ENCODE measurements at regions not wholly inside any gene's neighbourhood (a gene's known extent, or its start where the extent isn't known, plus 50 kb on each side); places are given as distances from the start of the nearest gene placed in this dataset.
A peak's percentile ranks its signal among the peaks of the same experiment; 100 is the strongest.

DNA sequence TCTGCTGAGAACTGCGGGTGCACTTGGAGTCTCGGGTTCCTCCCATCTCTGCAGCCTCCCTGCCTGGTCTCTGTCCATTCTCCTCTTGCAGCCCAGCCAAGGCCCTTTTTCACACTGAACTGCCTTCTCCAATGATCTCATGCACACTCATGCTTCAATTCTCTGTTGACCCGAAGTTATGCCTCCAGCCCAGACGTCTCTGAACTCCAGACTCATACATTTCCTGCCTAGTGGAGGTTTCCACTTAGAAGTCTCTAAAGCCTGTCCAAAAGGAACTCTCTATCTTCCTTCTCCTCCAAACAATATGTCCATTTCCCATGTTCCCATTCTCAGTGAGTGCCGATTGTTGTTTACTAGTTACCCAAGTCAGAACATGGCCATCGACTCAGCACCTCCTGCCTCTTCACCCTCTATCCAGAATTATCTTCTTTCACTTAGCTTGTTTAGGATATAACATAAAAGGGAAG is 155.2 kb downstream of the IRS1 start:
- TF ChIP-seq, protein P1, sequence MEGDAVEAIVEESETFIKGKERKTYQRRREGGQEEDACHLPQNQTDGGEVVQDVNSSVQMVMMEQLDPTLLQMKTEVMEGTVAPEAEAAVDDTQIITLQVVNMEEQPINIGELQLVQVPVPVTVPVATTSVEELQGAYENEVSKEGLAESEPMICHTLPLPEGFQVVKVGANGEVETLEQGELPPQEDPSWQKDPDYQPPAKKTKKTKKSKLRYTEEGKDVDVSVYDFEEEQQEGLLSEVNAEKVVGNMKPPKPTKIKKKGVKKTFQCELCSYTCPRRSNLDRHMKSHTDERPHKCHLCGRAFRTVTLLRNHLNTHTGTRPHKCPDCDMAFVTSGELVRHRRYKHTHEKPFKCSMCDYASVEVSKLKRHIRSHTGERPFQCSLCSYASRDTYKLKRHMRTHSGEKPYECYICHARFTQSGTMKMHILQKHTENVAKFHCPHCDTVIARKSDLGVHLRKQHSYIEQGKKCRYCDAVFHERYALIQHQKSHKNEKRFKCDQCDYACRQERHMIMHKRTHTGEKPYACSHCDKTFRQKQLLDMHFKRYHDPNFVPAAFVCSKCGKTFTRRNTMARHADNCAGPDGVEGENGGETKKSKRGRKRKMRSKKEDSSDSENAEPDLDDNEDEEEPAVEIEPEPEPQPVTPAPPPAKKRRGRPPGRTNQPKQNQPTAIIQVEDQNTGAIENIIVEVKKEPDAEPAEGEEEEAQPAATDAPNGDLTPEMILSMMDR (IDR thresholded peaks at IDR 0.05): peak in 1 of 6 experiments; percentile 12
- no peak for TF ChIP-seq POLR2A (IDR thresholded peaks at IDR 0.05)
